ENCODE measurements at regions not wholly inside any gene's neighbourhood (a gene's known extent, or its start where the extent isn't known, plus 50 kb on each side); places are given as distances from the start of the nearest gene placed in this dataset.

DNA sequence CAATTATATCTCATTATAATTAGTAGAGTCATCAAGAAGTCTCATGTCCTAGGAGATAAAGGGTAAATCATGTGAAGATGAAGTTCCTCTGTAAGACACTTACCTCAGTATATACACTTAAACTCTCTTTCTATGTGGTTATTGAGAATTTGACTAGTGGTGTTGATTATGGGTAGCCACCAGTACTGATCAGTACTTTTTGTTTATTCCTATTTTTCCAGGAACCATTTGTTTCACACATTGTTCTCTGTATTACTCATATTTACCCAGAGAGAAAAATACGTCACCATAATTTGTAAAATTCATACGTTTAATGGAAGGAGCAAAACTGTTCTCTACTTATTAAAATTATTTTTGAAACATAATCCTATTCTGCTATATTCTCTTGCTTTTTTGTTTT is 55.8 kb upstream of the PRDM8 start:
- no peak for TF ChIP-seq YY1 (IDR thresholded peaks at IDR 0.05; ENCODE audit: extremely low read depth, insufficient replicate concordance, low read depth, low read length)
- no peak for TF ChIP-seq EGR1 (IDR thresholded peaks at IDR 0.05; ENCODE audit: low read depth)
- TF ChIP-seq, protein P1, sequence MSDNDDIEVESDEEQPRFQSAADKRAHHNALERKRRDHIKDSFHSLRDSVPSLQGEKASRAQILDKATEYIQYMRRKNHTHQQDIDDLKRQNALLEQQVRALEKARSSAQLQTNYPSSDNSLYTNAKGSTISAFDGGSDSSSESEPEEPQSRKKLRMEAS (IDR thresholded peaks at IDR 0.05), result no peak
- TF ChIP-seq POLR2A (IDR thresholded peaks at IDR 0.05; ENCODE audit: borderline replicate concordance, extremely low read depth, insufficient read depth, insufficient read length), result no peak
- TF ChIP-seq CBX3 (IDR thresholded peaks at IDR 0.05; ENCODE audit: low read depth), result no peak
- TF ChIP-seq SRF (IDR thresholded peaks at IDR 0.05; ENCODE audit: low read depth), result no peak
- no peak for TF ChIP-seq SIN3A (IDR thresholded peaks at IDR 0.05; ENCODE audit: low read depth)
- no peak for TF ChIP-seq SP1 (IDR thresholded peaks at IDR 0.05; ENCODE audit: low read depth)
- no peaks in the 10 kb centered on the region for H3K27me3 ChIP-seq (ENCODE audit: insufficient read depth, low read length)
- no peaks in the 10 kb centered on the region for H3K9me2 ChIP-seq (ENCODE audit: insufficient read depth)
- ATAC-seq (no peak), DNase-seq (ENCODE audit: low read depth, low spot score) (no peak)
- no peak overlapping the region for H2AFZ ChIP-seq (ENCODE audit: low read depth, low read length, poor library complexity, severe bottlenecking)
- ChIA-PET RAD21 (ENCODE audit: low non-redundant PET in 1 of 2, low total read pairs in 2 of 2, uncharacterized antibody in 2 of 2, unreplicated experiment in 2 of 2) (no interaction called here), POLR2A (interaction anchor here (0.8 kb wide), 1 partner anchor 16 kb away, joined by 3 read pairs; no protein-coding TSS in a partner anchor), CTCF (no interaction called here)
- no TSS peak for BruUV-seq (replicated peaks)
- intact Hi-C loops (cut with micrococcal nuclease), result no loop called here
- no peaks in the 10 kb centered on the region for H3K79me2 ChIP-seq (ENCODE audit: insufficient read depth, low read length)
- H3K9me3 ChIP-seq (ENCODE audit: control insufficient read depth in 1 of 2, insufficient read depth in 1 of 2, low read depth in 1 of 2, low read length in 2 of 2), result no peaks in the 10 kb centered on the region
- H4K20me1 ChIP-seq (ENCODE audit: insufficient read depth), result no peaks in the 10 kb centered on the region
- no peak overlapping the region for H3K27ac ChIP-seq (ENCODE audit: low read depth, low read length)
- H3K36me3 ChIP-seq (ENCODE audit: control insufficient read depth in 1 of 2, insufficient read depth in 2 of 2, low read length in 2 of 2), result no peaks in the 10 kb centered on the region
- H3K4me1 ChIP-seq (ENCODE audit: control insufficient read depth in 1 of 2, insufficient read depth in 2 of 2, low read length in 2 of 2), result no peaks in the 10 kb centered on the region
- no peak overlapping the region for H3K4me3 ChIP-seq (replicated peaks in 1 of 2; ENCODE audit: low read depth in 1 of 2, low read length in 2 of 2)
- no peak overlapping the region for H3K4me2 ChIP-seq (ENCODE audit: low read length)
- no peak overlapping the region for H3K9ac ChIP-seq (ENCODE audit: low read length)

DNA sequence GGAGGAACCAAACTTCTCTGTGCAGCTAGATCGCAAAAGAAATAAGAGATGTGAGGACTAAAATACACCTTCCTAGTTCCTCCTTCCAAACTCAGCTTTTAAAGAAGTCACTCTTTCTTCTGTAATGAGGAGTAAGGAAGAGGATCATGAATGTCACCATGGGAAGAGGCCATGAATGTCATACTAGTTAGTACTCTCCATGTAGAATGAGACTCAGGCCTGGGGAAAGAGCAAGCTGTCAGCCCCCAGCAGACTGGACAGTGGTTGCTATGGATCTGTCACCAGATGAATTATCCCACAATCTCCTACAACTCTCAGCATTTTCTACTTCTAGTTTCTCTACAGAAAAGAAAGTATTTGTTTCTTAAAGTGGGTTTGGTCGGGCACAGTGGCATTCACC is 57.1 kb upstream of the PRDM8 start:
- Histone ChIP-seq H3K27me3 (ENCODE audit: insufficient read depth, low read length) (no peaks in the 10 kb centered on the region), H3K9me3 (ENCODE audit: control insufficient read depth in 1 of 2, insufficient read depth in 1 of 2, low read depth in 1 of 2, low read length in 2 of 2) (no peaks in the 10 kb centered on the region), H3K9me2 (ENCODE audit: insufficient read depth) (no peaks in the 10 kb centered on the region), H3K4me3 (replicated peaks in 1 of 2; ENCODE audit: low read depth in 1 of 2, low read length in 2 of 2) (no peak overlapping the region), H3K9ac (ENCODE audit: low read length) (no peak overlapping the region), H3K27ac (ENCODE audit: low read depth, low read length) (no peak overlapping the region), H4K20me1 (ENCODE audit: insufficient read depth) (no peaks in the 10 kb centered on the region), H3K4me2 (ENCODE audit: low read length) (no peak overlapping the region), H3K36me3 (ENCODE audit: control insufficient read depth in 1 of 2, insufficient read depth in 2 of 2, low read length in 2 of 2) (no peaks in the 10 kb centered on the region), H2AFZ (ENCODE audit: low read depth, low read length, poor library complexity, severe bottlenecking) (no peak overlapping the region), H3K79me2 (ENCODE audit: insufficient read depth, low read length) (no peaks in the 10 kb centered on the region), H3K4me1 (ENCODE audit: control insufficient read depth in 1 of 2, insufficient read depth in 2 of 2, low read length in 2 of 2) (peaks cover 0 to 5% of the 10 kb centered on the region in 2 experiments; a peak in 1 of 4 replicates)
- TF ChIP-seq ZFX (IDR thresholded peaks at IDR 0.05) (no peak), EZH2phosphoT487 (IDR thresholded peaks at IDR 0.05; ENCODE audit: borderline replicate concordance) (no peak), POLR2A (IDR thresholded peaks at IDR 0.05; ENCODE audit: borderline replicate concordance, extremely low read depth, insufficient read depth, insufficient read length) (no peak), TCF7L2 (IDR thresholded peaks at IDR 0.05; ENCODE audit: borderline replicate concordance, extremely low read depth, insufficient read depth, insufficient read length) (no peak), SP1 (IDR thresholded peaks at IDR 0.05; ENCODE audit: low read depth) (no peak)
- ChIA-PET RAD21 (ENCODE audit: low non-redundant PET in 1 of 2, low total read pairs in 2 of 2, uncharacterized antibody in 2 of 2, unreplicated experiment in 2 of 2) (no interaction called here), POLR2A (no interaction called here), CTCF (no interaction called here)
- DNase-seq (ENCODE audit: low read depth, low spot score) (no peak), ATAC-seq (no peak)
- BruUV-seq (replicated peaks), result no TSS peak
- intact Hi-C loops (cut with micrococcal nuclease), result no loop called here
